ENCODE measurements at regions not wholly inside any gene's neighbourhood (a gene's known extent, or its start where the extent isn't known, plus 50 kb on each side); places are given as distances from the start of the nearest gene placed in this dataset.
A peak's percentile ranks its signal among the peaks of the same experiment; 100 is the strongest.

- DNase-seq (no peak), ATAC-seq (peak; percentile 83)
- intact Hi-C loops (cut with DNase I, micrococcal nuclease): no loop called here
Observed at GRCh38 chr12:93135286-93136239, 206.5 kb upstream of the EEA1 start.

GRCh38 chr12:93136253-93137055 is 207.4 kb upstream of the EEA1 start:
- no peak for ATAC-seq
- DNase-seq: no peak
- intact Hi-C loops (cut with DNase I, micrococcal nuclease): no loop called here

- intact Hi-C loops (cut with DNase I, micrococcal nuclease): no loop called here
- no peak for DNase-seq
- ATAC-seq: no peak
Observed at GRCh38 chr12:93137656-93138612, 208.8 kb upstream of the EEA1 start.

GRCh38 chr12:93139028-93139665 is 210.1 kb upstream of the EEA1 start:
- ATAC-seq (no peak), DNase-seq (no peak)
- intact Hi-C loops (cut with DNase I, micrococcal nuclease): no loop called here

- DNase-seq (no peak), ATAC-seq (no peak)
- intact Hi-C loops (cut with DNase I, micrococcal nuclease): no loop called here
Observed at GRCh38 chr12:93140325-93140724, 211.2 kb upstream of the EEA1 start.

GRCh38 chr12:93140801-93141200 is 211.7 kb upstream of the EEA1 start:
- ATAC-seq: no peak
- no peak for DNase-seq
- intact Hi-C loops (cut with DNase I, micrococcal nuclease): no loop called here

GRCh38 chr12:93142881-93143280 is 213.8 kb upstream of the EEA1 start:
- DNase-seq (no peak), ATAC-seq (no peak)
- intact Hi-C loops (cut with DNase I, micrococcal nuclease): no loop called here

- ATAC-seq: no peak
- no peak for DNase-seq
- intact Hi-C loops (cut with DNase I, micrococcal nuclease): no loop called here
Observed at GRCh38 chr12:93144109-93144508, 215.0 kb upstream of the EEA1 start.

GRCh38 chr12:93145086-93145485 is 216.0 kb upstream of the EEA1 start:
- DNase-seq (no peak), ATAC-seq (peak; percentile 74)
- intact Hi-C loops (cut with DNase I, micrococcal nuclease): no loop called here

GRCh38 chr12:93146263-93146939 is 217.3 kb upstream of the EEA1 start:
- intact Hi-C loops (cut with DNase I, micrococcal nuclease): no loop called here
- DNase-seq (no peak), ATAC-seq (no peak)

GRCh38 chr12:93146970-93147369 is 217.9 kb upstream of the EEA1 start:
- DNase-seq (no peak), ATAC-seq (no peak)
- intact Hi-C loops (cut with DNase I, micrococcal nuclease): no loop called here

- intact Hi-C loops (cut with DNase I, micrococcal nuclease): no loop called here
- no peak for DNase-seq
- no peak for ATAC-seq
Observed at GRCh38 chr12:93148412-93148811, 219.3 kb upstream of the EEA1 start.

- DNase-seq (no peak), ATAC-seq (peak; percentile 46)
Observed at GRCh38 chr12:93149229-93149628, 220.1 kb upstream of the EEA1 start.

GRCh38 chr12:93151079-93151762 is 222.1 kb upstream of the EEA1 start:
- DNase-seq (no peak), ATAC-seq (peak; percentile 50)
- intact Hi-C loops (cut with DNase I, micrococcal nuclease): no loop called here

More at GRCh38 chr12:93149229-93149628, 220.1 kb upstream of the EEA1 start:
- intact Hi-C loops (cut with DNase I, micrococcal nuclease): no loop called here

GRCh38 chr12:93152617-93153016 is 223.5 kb upstream of the EEA1 start:
- ATAC-seq: no peak
- no peak for DNase-seq
- intact Hi-C loops (cut with DNase I, micrococcal nuclease): no loop called here

- ATAC-seq: no peak
- no peak for DNase-seq
- intact Hi-C loops (cut with DNase I, micrococcal nuclease): no loop called here
Observed at GRCh38 chr12:93153321-93153720, 224.2 kb upstream of the EEA1 start.

- DNase-seq (no peak), ATAC-seq (no peak)
- intact Hi-C loops (cut with DNase I, micrococcal nuclease): no loop called here
Observed at GRCh38 chr12:93154096-93154728, 223.5 kb upstream of the NUDT4 start.
